DMS 273 (cell line): ENCODE measurements at regions not wholly inside any gene's neighbourhood (a gene's known extent, or its start where the extent isn't known, plus 50 kb on each side); places are given as distances from the start of the nearest gene placed in this dataset.
"Not testable (repeated sequence)": the region's sequence is repeated elsewhere in the genome, so short reads cannot be mapped to it uniquely, and the experiment has no call there.

Experiments
- DNase-seq: peaks from one replicate; lab custom pipeline; 2025; ENCODE audit not compliant: unreplicated experiment; lab: John Stamatoyannopoulos, UW

DNA sequence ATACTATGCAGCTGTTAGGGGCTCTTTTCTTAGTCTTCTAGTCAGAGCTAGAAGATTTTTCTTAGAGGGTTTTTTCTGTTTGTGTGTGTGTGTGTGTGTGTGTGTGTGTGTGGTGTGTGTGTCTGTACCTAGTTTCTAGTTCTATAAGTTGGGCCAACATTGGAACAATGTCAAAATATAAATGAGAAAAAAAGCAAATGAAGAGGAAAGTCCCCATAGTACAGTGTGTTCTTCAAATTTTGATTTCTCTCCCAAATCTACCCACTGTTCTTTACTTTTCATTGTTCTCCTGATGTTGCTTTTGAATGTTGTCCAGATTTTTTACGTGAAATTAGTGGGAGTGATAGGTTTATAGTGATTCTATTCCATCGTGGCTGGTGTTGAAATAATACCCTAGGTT is 2153.4 kb upstream of the RAG2 start:
- DNase-seq, result no peak

DNA sequence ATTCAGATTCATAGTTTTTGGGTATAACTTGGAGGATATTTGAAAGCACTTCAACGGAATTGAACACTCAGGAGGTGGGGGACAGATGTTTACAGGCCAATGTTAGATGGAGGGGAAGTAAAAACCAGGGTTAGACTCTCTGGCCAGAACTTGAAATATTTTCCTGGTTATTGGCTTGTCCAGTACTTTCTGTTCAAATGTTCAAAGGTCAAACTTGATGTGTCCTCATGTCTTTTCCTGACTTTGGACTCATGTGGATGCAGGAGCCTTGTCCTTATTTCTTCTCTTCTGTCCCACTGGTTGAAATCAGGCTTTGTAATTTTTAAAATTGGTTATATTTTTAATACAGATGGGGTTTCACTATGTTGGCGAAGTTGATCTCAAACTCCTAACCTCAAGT is 2148.5 kb upstream of the RAG2 start:
- not testable (repeated sequence) for DNase-seq

GRCh38 chr11:38723361-38723760 is 2125.3 kb upstream of the RAG2 start:
- no peak for DNase-seq

- DNase-seq, result no peak
These were observed 2123.7 kb upstream of the RAG2 start for GRCh38 chr11:38721586-38722315.

GRCh38 chr11:38718659-38719058 is 2120.6 kb upstream of the RAG2 start:
- no peak for DNase-seq

DNA sequence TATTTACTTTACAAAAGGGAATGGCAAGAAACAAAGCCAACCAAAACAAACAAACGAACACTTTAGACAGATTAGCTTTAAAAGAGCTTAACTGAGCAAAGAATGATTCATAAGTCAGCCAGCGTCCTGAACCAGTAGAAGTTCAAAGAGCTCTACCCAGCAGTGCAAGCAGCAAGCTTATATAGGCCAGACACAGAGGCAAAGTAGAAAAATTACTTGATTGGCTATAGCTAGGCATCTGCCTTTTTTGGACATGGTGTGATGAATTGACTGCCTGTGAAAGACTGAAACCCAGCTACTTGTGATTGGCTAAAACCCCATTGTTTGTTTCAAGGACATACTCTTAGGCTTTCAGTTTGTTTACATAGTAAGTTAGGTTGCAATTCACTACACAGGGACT is 2120.0 kb upstream of the RAG2 start:
- no peak for DNase-seq

- DNase-seq, result no peak
These were observed 2113.1 kb upstream of the RAG2 start for GRCh38 chr11:38711110-38711509.

DNA sequence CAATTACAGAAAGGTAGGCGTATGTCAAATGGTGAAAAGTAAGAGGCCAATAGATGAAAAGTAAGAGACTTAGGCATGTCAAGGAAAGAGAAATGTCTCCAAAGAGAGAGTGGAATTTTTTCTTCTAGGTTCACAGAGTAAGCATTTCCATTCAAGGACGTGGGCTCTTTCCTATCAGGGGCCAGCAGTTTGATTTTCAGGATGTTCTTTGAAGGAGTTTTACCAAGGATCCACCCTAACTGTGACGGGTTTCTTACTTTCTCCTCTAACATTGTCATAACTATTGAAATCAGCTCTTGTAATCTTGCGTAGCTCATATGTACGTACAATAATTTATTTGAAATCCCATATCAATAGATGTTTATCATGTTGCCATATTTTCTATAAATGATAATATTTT is 2112.2 kb upstream of the RAG2 start:
- DNase-seq, result no peak

DNA sequence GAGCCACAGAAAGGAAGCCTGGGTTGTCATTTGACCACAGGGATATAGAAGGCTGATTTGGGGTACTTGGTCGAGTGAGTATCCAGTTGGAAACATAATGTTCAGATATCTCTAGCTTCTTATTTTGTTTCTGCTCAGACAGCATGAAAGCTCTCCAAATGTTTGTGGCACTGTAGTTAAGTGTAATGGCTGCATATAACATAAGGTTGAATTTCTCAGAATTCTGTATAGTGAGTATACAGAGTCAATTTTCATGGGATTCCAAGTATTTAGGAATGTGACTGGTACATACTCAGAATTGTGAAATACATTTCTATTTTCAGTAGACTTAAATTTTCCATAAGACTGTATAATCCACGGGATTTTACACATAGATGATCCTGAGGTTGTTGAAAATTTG is 2102.1 kb upstream of the RAG2 start:
- DNase-seq, result no peak

GRCh38 chr11:38693306-38693705 is 2095.3 kb upstream of the RAG2 start:
- DNase-seq, result no peak

GRCh38 chr11:38690211-38690610 is 2092.2 kb upstream of the RAG2 start:
- DNase-seq, result not testable (repeated sequence)

DNA sequence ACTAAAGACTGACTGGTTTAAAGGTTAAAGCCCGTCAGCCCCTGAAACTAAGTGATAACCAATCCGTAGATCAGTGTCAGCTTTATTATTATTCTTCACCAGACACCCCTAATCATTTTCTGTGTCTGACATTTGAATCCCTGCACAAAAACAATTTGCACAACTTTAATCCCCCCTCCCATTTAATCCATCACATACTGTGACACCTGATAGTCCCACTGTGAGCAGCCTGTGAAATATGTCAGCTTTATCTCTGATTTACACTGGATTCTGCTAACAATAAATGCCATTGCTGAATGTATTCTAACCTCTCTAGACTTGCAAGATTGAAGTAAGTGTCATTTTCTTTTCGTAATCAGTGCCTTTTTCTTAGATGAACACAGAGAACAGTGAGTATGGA is 2089.0 kb upstream of the RAG2 start:
- DNase-seq, result no peak

DNA sequence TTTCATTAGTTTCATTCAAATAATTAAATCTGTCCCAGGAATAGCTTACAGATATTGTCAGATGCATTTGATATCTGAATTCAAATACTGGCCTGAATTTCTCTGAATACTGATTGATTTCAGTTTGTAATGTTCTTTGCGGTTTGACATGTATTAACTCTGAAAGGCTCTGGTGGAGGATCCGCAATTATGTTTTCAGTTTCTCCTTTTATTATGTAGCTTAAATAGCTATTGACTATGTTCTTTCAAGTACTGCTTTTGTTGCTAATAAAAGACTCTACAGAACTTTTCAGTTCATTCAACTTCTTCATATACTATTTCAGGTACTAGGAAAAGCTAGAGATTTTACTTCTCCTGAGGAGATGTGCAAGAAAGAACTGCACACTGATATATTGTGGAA is 2085.4 kb upstream of the RAG2 start:
- DNase-seq, result no peak

GRCh38 chr11:38680746-38681145 is 2082.7 kb upstream of the RAG2 start:
- no peak for DNase-seq

DNA sequence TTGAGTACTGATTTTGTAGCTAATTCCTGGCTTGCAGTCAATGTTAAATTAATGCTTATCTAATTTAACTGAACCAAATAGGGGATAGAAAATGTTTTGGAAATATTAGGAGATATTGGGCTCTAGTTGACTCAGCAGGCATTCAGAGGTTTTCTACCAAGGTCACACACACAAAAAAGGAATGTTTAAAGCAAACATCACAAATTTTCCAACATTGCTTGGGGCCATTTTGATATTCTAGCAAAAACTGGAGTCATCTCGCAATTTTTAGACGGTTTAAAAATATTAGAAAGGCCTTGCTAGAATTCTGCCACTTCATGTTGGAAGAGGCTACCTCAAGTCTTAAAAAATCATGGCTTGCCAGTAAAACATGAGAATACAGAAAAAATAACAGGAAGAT is 2082.1 kb upstream of the RAG2 start:
- DNase-seq, result no peak

GRCh38 chr11:38672445-38672844 is 2074.4 kb upstream of the RAG2 start:
- DNase-seq, result no peak

DNA sequence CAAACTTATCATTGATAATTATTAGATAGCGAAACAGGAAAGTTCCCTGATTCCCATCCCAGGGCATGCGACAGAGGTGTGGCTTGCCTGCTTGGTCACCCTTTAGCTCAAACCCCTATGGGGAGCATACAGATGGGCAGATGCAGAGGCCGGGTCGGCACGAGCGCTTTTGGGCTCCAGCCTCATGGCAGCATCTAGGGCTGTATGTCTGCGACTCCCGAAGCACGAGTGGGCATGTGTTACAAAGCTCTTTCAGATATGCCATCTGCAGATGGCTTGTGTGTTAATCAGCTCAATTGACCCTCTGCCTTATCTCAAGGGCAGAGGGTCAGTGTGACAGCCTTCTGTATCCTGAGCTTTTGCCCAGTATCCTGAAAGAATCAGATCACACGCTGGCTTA is 2069.3 kb upstream of the RAG2 start:
- no peak for DNase-seq

DNA sequence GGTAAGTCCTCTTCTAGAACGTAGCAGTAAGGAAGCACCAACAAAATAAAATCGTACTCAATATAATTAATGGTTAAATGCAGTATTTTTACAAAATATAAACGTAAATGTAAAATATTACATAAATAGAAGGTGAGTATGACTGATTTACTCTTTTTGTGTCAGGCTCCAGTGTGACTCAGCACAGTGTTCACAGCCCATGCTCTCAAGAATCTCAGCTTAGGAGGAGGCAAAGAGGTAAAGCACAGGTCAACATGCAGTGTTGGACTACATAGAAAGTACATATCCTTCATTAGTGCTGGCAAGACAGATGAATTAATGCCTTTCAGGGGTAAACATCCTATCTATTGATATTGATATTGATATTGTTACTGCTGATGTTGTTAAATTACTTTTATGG is 2050.6 kb upstream of the RAG2 start:
- DNase-seq, result no peak

- no peak for DNase-seq
These were observed 2048.3 kb upstream of the RAG2 start for GRCh38 chr11:38646382-38646781.

DNA sequence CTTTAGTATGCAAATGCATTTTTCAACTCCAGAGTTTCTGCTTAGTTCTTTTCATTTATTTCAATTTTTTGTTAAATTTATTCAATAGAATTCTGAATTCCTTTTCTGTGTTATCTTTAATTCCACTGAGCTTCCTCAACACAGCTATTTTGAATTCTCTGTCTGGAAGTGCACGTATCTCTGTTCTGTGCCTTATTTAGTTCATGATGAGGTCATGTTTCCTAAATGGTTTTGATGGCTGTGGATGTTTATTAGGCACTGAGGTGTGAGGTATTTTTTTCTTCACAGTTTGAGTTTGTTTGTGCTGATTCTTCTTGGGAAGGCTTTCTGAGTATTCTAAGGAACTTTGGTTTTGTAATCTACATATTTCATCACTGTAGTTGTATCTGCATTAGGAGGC is 2042.8 kb upstream of the RAG2 start:
- DNase-seq, result no peak

GRCh38 chr11:38612701-38613100 is 2014.7 kb upstream of the RAG2 start:
- no peak for DNase-seq

GRCh38 chr11:38601371-38601770 is 2003.3 kb upstream of the RAG2 start:
- DNase-seq, result not testable (repeated sequence)

- DNase-seq, result no peak
These were observed 2000.4 kb upstream of the RAG2 start for GRCh38 chr11:38598418-38598817.
